ENCODE measurements at regions not wholly inside any gene's neighbourhood (a gene's known extent, or its start where the extent isn't known, plus 50 kb on each side); places are given as distances from the start of the nearest gene placed in this dataset.

- TF ChIP-seq CTCF (IDR thresholded peaks at IDR 0.05; ENCODE audit: low read depth, low read length, poor library complexity, severe bottlenecking), result no peak
- no peak for TF ChIP-seq EZH2phosphoT487 (IDR thresholded peaks at IDR 0.05; ENCODE audit: borderline replicate concordance, low read length)
These were observed 127.1 kb upstream of the FHIT start for GRCh38 chr3:61378311-61378710.

Data from DOHH2 (cell line).